ENCODE measurements at regions not wholly inside any gene's neighbourhood (a gene's known extent, or its start where the extent isn't known, plus 50 kb on each side); places are given as distances from the start of the nearest gene placed in this dataset.

DNA sequence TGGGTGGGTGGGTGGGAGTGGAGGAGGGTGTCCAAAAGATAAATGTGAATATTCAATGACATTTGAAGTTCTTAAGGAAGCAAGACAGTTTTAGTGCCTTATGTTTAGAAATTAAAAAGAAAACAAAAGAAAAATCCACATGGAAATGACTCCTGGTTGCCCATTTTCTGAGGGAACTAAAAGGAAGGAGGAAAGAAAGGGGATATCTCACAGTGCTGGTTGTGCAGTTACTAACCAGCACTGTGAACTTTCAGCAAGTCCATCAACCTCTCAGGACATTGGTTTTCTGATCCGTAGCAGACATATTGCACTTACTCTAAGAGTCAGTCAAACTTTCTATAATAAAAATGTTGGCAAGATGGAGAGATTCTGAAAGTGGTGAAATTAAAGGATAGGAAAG, 431.0 kb upstream of the CLINT1 start:
- WGBS (ENCODE audit: insufficient coverage): no CpG with 5 or more reads among the region's 1 CpG
- H3K9me3 Mint-ChIP-seq: peaks cover 4 to 10% (median 6%) of the 10 kb centered on the region in 7 donors
- H3K4me1 ChIP-seq (ENCODE audit: control insufficient read depth in 1 of 2, insufficient read depth in 2 of 2, low read length in 2 of 2): no peaks in the 10 kb centered on the region

GRCh38 chr5:158288272-158288657, 429.3 kb upstream of the CLINT1 start:
- Histone ChIP-seq H3K9me3 (replicated peaks in 1 of 2; ENCODE audit: control insufficient read depth in 1 of 2, insufficient read depth in 1 of 2, low read length in 2 of 2) (peaks cover 0 to 4% of the 10 kb centered on the region in 2 donors), H3K79me2 (ENCODE audit: insufficient read depth, low read length) (no peaks in the 10 kb centered on the region), H3K4me2 (replicated peaks; ENCODE audit: extremely low read depth, low read length, poor library complexity, severe bottlenecking) (no peak overlapping the region), H3K36me3 (replicated peaks in 1 of 2; ENCODE audit: control insufficient read depth in 1 of 2, insufficient read depth in 2 of 2, low read length in 2 of 2) (no peaks in the 10 kb centered on the region), H3K27ac (ENCODE audit: low read depth in 1 of 2, low read length in 2 of 2) (no peak overlapping the region), H3K9ac (ENCODE audit: insufficient read depth, low read length, poor library complexity, severe bottlenecking) (no peak overlapping the region), H3K4me1 (ENCODE audit: control insufficient read depth in 1 of 2, insufficient read depth in 2 of 2, low read length in 2 of 2) (no peaks in the 10 kb centered on the region), H3K27me3 (ENCODE audit: control insufficient read depth in 2 of 2, insufficient read depth in 2 of 2, low read length in 2 of 2) (no peaks in the 10 kb centered on the region), H3K4me3 (replicated peaks in 1 of 3; ENCODE audit: low read depth in 2 of 3, low read length in 3 of 3) (no peak overlapping the region), H4K20me1 (ENCODE audit: insufficient read depth, low read length) (no peaks in the 10 kb centered on the region), H2AFZ (ENCODE audit: insufficient read depth, low read depth, low read length, poor library complexity, severe bottlenecking) (peak overlapping the region; percentile 7)
- no peaks in the 10 kb centered on the region for H3K4me1 Mint-ChIP-seq
- peaks cover 0 to 3% (median 1%) of the 10 kb centered on the region in 3 donors for H3K27me3 Mint-ChIP-seq (ENCODE audit: low read depth in 3 of 3)
- H3K36me3 Mint-ChIP-seq: no peaks in the 10 kb centered on the region
- DNase-seq: no peak
- TF ChIP-seq, protein P1, sequence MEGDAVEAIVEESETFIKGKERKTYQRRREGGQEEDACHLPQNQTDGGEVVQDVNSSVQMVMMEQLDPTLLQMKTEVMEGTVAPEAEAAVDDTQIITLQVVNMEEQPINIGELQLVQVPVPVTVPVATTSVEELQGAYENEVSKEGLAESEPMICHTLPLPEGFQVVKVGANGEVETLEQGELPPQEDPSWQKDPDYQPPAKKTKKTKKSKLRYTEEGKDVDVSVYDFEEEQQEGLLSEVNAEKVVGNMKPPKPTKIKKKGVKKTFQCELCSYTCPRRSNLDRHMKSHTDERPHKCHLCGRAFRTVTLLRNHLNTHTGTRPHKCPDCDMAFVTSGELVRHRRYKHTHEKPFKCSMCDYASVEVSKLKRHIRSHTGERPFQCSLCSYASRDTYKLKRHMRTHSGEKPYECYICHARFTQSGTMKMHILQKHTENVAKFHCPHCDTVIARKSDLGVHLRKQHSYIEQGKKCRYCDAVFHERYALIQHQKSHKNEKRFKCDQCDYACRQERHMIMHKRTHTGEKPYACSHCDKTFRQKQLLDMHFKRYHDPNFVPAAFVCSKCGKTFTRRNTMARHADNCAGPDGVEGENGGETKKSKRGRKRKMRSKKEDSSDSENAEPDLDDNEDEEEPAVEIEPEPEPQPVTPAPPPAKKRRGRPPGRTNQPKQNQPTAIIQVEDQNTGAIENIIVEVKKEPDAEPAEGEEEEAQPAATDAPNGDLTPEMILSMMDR (IDR thresholded peaks at IDR 0.05): no peak
- no peak overlapping the region for H3K27ac Mint-ChIP-seq
- intact Hi-C loops (cut with micrococcal nuclease): no loop called here
- no peak overlapping the region for H3K4me3 Mint-ChIP-seq
- H3K9me3 Mint-ChIP-seq: peaks cover under 1 to 8% (median 3%) of the 10 kb centered on the region in 7 donors
- WGBS (ENCODE audit: insufficient coverage): 100% methylated on average over 1 of the region's 1 CpG

More for the DNA sequence above, 431.0 kb upstream of the CLINT1 start:
- Histone ChIP-seq H3K4me3 (replicated peaks in 1 of 3; ENCODE audit: low read depth in 2 of 3, low read length in 3 of 3) (no peak overlapping the region), H2AFZ (ENCODE audit: insufficient read depth, low read depth, low read length, poor library complexity, severe bottlenecking) (no peak overlapping the region), H3K79me2 (ENCODE audit: insufficient read depth, low read length) (no peaks in the 10 kb centered on the region), H3K4me2 (replicated peaks; ENCODE audit: extremely low read depth, low read length, poor library complexity, severe bottlenecking) (no peak overlapping the region), H4K20me1 (ENCODE audit: insufficient read depth, low read length) (no peaks in the 10 kb centered on the region), H3K9ac (ENCODE audit: insufficient read depth, low read length, poor library complexity, severe bottlenecking) (no peak overlapping the region), H3K27ac (ENCODE audit: low read depth in 1 of 2, low read length in 2 of 2) (no peak overlapping the region), H3K9me3 (replicated peaks in 1 of 2; ENCODE audit: control insufficient read depth in 1 of 2, insufficient read depth in 1 of 2, low read length in 2 of 2) (peaks cover 0 to 5% of the 10 kb centered on the region in 2 donors), H3K36me3 (replicated peaks in 1 of 2; ENCODE audit: control insufficient read depth in 1 of 2, insufficient read depth in 2 of 2, low read length in 2 of 2) (no peaks in the 10 kb centered on the region), H3K27me3 (ENCODE audit: control insufficient read depth in 2 of 2, insufficient read depth in 2 of 2, low read length in 2 of 2) (no peaks in the 10 kb centered on the region)
- TF ChIP-seq, protein P1 (IDR thresholded peaks at IDR 0.05): no peak
- no peak overlapping the region for H3K4me3 Mint-ChIP-seq
- H3K4me1 Mint-ChIP-seq: no peaks in the 10 kb centered on the region
- no peak overlapping the region for H3K27ac Mint-ChIP-seq
- H3K36me3 Mint-ChIP-seq: no peaks in the 10 kb centered on the region
- intact Hi-C loops (cut with micrococcal nuclease): no loop called here
- DNase-seq: no peak
- H3K27me3 Mint-ChIP-seq (ENCODE audit: low read depth in 3 of 3): peaks cover 0 to 3% (median 1%) of the 10 kb centered on the region in 3 donors
